NCI-H2171 (cell line): ENCODE measurements at regions not wholly inside any gene's neighbourhood (a gene's known extent, or its start where the extent isn't known, plus 50 kb on each side); places are given as distances from the start of the nearest gene placed in this dataset.

Experiments
- DNase-seq: peaks from one replicate; lab custom pipeline; 2025; lab: John Stamatoyannopoulos, UW

DNA sequence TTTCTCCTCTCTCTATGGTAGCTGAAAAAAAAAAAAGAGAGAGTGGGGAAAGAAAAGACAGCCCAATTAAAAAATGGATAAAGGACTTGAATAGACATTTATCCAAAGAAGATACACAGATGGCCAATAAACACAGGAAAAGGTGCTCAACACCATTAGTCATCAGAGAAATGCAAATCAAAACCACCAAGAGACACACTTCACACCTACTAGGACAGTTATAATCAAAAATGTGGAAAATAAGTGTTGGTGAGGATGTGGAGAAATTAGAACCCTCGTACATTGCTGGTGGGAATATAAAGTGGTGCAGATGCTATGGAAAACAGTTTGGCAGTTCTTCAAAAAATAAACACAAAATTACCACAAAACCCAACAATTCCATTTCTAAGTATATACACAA lies 172.4 kb upstream of the GRIN2B start:
- DNase-seq, result no peak

DNA sequence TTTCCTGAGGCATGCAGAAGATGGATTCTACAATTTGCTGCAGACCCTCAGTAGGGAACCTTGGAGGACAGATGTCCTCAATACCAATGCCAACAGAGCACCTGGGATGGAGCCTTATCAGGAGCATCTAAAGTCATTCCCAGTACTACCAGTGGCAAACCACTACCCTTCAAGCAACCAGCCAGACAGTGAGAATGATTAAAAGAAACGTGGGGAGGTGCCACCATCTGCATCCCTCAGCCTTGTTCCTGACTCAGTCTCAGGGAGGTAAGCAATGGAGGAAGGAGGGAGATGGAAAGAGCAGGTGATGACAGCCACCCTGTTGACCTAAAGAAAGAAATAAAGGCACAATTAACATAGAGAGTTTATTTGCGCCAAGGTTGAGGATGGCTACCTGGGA lies 175.2 kb upstream of the GRIN2B start:
- DNase-seq, result no peak

DNA sequence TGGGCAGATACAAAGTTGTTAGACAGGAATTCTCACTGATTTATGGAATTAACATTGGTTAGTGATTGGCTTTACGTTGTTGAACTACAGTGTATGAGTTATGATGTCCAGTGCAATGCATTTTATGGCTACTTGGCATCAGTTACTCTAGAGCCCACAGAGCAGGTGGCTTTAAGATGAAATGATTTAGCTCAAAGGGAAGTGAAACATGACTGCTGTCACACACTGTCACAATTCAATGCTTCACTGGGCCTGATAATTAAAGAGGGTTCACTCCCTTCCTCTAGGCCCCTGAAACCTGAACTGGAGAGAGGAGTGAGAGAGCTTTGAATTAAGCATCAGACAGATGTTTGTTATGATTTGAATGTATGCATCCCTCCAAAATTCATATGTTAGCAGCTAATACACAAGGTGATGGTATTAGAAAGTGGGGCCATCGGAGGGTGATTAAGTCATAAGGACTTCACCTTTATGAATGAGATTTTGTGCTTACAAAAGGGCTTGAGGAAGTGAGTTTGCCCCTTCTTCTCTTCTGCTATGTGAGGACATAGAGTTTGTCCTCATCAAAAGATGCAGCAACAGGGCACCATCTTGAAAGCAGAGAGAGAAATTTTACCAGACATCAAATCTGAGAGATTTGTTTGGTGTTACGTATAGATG lies 175.8 kb upstream of the GRIN2B start:
- no peak for DNase-seq

DNA sequence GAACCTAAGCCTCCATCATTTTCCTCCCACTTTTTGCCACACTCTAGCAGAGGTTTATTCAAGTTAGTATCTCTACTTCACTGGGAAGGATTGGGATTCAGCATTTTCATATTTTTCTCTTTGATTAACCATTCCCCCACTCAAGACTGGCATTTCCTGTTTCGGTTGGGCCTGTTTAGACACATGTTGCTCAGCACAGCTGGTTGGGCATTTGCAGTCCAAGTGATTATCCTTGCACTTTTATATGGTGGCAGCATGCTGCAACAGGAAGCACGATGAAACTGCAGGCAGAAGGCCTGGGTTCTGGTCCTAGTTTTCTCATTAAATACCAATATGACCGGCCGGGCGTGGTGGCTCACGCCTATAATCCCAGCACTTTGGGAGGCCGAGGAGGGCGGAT lies 182.9 kb upstream of the GRIN2B start:
- no peak for DNase-seq

DNA sequence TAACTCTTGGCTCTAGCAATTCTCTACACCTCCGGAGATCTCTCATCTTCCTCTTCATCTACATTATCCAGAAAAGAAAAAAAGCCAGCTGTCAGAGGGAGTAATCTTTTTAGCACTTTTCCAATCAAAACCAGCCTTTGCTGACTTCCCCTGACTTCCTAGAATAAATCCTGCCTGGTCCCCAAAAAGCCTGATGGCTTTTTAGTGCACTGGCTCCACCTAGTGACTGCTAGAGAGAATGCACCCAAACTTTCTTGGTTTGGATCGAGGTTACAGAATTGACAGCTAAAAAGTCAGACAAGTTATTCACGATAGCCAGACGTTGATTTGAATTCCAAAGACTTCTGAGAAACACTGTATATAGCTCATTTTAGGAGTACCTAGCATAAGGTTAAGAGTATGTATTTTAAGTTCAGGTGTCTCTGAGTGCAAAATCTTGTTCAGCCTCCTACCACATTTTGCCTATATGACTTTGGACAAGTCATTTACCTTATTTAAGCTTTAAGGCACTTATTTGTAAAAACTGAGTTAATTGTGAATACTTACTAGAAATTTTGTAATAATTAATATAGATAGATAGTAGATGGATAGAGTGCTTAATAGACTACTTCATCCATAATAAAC lies 185.7 kb upstream of the GRIN2B start:
- DNase-seq, result no peak

DNA sequence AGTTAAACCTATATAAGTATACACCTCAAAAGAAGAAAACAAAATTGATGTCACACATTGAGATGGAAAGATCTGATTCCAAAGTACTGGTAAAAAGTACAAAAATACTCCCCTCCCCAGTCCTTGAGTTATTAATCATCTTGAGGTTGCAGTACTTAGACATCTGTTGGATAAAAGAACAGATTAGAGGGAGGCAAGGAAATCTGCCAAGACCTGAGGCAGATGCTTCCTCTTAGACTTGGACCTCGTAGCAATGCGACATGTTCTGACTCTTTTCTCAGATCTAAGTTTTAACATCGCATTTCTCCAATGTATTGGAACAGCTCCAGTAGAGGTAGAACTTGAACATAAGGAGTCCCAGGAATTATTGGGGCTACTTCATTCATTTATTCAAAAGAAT lies 187.9 kb upstream of the GRIN2B start:
- DNase-seq, result no peak

DNA sequence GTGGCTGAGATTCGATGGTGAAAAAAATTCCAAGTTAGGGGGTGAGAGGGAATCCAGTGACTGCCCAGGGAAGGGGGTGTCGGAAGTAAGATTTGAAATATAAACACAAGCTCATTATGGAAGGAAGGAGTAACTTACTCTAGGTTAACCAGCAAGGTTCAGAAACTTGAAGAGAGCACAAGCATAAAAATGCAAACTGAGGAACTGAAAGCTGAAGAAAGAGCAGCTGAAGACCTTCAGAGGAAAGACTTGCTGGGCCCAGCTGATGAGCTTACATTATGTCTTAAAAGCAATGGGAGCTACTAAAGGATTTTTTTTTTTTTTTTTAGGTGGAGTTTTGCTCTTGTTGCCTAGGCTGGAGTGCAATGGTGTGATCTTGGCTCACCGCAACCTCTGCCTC lies 189.7 kb upstream of the GRIN2B start:
- DNase-seq, result no peak

DNA sequence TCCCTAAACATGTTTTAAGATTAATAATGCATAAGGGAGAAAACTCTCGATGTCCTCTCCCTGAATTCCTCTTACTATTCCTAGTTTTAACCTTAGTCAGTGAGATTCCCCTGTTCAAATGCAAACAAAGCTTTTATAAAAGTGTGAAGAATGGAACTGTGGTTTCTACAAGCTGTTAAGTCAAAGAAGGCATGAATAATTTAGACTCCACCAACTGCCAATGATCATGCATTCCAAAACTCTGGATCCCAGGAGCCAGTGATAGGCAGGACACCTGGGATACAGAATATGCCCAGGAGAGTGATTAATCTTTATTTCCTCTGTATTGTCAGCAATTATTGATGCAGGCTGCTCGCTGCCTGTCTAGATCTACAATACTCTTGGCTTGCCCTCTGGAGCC lies 190.3 kb upstream of the ATF7IP start:
- no peak for DNase-seq

DNA sequence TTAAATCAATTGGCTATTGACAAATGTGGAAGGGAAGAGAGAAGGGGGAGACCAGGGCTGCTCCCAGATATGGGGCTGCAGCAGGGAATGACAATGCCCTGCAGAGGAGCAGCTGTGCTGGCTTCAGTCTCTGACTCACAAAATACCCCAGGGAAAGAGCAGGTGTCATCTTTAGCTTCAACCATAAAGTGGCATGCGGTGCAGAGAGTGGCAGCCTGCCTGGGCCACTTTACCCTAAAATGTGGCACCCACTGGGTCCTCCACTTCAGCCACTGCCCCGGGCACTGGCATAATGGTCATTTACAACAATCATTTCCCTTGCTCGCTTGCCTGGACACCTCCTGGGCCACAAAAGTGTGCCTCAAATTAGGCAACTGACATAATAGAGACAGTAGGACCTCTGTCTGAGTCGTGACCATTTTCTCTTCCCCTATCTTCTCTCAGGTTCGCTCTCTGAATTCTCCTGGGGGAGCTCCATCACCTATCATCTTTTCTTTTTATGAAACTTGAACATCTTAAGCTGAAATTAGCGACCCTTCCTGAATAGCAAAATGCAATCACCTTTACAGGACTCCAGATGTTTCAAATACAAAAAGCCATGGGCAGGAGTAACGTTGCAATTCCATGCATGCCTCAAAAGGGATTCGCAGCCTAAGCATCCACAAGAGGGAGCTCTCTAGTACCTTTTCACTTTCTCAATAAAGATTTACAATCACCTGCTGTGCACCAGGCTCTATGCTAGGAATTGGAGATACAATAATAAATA lies 179.9 kb upstream of the ATF7IP start:
- peak; percentile 26 for DNase-seq

DNA sequence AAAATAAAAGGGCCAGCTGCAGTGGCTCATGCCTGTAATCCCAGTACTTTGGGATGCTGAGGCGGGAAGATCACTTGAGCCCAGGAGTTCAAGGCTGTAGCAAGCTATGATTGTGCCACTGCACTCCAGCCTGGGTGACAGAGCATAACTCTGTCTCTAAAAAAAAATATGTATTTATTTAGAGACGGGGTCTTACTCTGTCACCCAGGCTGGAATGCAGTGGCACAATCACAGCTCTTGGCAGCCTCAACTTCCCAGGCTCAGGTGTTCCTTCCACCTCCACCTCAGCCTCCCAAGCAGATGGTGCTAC lies 179.3 kb upstream of the ATF7IP start:
- DNase-seq, result no peak

DNA sequence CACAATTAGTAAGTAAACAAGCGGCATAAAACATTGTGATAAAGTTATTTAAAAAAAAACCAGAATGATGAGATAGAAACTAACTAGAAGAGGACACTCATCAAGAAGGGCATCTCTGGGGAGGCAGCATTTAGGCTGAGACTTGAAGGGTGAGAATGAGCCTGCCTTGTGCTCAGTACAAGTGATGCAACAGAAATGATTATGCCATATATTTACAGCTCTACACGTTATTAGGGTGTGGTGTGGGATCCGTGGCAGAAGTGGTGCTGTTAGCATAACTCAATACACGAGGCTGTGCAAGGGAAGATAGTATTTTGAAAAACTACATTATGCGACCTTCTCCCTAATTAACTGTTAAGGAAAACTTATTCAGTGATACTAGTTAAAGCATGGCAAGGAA lies 178.5 kb upstream of the ATF7IP start:
- no peak for DNase-seq

DNA sequence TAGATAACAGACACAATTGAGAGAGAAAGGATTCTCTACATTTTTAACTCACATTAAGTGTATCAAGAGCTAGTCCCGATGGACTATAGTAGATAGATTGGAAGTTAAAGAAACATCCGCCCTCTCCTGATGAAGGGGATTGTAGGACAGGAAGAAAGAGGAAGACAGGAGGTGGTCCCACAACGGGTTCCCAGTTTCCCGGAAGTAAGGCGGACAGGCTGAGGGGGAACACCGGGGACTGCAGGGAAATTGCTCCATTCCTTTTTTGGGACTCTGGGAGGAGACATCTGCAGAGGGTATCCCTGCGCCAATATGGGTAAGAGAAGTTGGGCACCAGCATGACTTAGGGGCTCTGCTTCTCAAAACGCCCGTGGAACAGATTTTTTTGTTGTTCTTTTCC lies 177.5 kb upstream of the ATF7IP start:
- DNase-seq, result no peak

DNA sequence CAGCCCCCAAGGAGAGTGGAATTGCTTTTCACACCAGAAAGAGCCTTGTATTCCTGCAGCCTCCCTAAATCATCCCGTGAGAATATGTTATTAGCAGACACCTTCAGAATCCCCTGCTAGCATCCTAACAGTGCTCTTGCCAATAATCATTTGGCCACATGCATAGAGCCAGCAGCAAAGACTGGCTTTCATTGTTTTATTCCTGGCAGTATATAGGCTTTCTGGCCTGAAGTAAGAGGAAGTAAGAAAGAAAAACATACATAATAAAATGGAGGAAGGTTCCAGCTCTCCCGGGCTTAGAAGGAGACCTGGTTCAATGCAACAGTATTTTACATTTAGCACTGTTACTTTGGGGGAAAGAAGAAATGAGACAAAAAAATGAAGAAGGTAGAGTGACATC lies 176.7 kb upstream of the ATF7IP start:
- DNase-seq, result no peak

DNA sequence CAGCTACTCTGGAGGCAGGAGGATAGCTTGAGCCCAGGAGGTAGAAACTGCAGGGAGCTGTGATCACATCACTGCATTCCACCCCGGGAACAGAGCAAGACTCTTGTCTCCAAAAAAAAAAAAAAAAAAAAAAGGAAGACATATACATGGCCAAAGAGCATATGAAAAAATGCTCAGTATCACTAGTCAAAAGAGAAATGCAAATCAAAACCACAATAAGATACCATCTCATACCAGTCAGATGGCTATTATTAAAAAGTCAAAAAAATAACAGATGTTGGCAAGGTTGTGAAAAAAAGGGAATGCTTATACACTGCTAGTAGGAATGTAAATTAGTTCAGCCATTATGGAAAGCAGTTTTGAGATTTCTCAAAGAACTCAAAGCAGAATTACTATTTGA lies 174.8 kb upstream of the ATF7IP start:
- DNase-seq, result no peak

DNA sequence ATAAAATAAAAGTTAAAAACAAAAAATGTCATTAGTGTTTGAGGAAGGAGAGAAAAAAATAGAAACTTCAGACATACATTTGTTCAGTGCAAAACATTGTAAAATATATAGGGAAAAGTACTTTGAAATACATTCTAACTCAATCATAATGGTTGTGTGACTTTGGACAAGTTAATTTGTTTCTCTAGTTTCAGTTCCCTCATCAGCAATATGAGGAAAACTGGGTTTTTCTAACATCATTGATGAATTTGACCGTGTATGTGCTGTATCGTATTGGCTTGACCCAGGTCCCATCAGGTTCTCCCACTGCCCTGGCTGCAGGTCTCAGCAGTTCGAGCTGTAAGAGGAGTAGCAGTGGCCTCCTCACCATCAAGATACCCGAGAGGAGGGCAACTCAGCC lies 173.9 kb upstream of the ATF7IP start:
- no peak for DNase-seq

DNA sequence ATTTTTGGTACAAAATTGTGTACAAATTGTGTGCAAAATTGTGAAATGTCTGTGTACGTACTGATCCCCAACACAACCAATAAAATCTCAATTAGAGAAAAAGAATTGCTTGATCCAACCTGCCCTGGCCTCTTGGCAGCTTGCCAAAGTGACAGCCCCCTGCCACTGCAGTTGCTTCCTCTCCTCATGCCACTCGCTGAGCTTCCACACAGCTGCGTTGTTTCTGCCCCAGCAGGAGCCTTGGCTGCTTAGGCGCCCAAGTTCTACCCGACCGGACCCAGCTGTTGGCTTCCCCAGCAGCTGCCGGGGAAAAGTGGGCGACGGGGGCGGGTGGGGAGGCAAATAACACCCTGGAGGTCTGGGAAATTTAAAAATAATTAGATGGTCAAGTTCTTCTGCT lies 171.8 kb upstream of the ATF7IP start:
- DNase-seq, result no peak

DNA sequence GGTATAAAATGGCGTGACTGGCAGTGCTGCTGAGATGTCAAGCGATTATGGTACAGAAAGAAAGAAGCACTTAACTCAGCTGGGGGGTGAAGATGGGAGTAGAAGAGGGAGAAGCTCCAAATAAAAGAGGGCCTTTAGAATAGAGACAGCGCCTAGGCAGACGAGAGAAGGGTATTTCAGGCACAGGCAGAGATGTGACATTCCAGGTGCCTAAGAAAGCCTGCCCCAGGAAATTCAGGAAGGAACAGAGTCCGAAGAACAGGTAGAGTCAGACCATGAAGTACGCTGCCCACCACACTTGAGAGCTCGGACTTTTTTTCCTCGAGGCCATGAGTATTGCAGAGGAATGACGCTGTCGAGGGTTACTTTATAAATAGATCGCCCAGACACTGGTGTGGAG lies 170.9 kb upstream of the ATF7IP start:
- DNase-seq, result no peak

DNA sequence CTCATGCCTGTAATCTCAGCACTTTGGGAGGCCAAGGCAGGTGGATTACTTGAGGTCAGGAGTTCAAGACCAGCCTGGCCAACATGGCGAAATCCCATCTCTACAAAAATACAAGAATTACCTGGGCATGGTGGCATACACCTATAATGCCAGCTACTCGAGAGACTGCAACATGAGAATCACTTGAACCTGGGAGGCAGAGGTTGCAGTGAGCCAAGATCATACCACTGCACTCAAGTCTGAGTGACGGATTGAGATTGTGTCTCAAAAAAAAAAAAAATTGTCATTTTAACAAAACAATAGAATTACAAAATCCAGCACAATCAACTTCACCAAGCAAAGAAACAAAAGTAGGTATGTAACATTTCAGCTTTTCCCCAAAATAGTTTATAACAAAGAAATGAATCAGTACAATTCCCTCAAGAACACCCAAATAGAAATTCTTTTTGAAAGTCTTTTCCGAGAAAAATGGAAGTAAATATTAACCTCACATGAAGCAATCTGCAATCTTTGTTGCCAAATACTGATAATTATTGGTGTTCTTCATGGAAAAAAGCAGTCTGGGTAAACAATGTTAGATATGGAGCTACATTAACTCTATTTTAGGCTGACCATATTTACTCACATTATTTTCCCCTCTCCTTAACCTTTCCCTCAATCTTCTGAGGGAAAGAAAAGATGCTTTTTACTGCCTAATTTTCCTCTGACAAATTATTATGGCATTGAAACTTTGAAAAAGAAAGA lies 165.9 kb upstream of the ATF7IP start:
- DNase-seq, result no peak

DNA sequence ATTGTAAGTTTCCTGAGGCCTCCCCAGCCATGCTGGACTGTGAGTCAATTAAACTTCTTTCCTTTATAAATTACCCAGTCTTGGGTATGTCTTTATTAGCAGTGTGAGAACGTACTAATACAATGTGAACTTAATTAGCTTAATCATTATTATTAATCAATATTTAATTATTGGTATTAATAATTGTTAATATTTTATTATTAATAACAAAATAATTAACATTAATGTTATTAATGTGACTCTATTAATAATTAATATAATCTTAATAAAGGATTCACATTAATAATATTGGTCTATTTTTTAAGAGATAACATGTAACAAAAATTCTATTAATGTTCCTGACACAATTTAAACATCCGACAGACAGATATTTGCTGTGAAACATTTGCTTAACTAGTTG lies 164.9 kb upstream of the ATF7IP start:
- DNase-seq, result no peak

DNA sequence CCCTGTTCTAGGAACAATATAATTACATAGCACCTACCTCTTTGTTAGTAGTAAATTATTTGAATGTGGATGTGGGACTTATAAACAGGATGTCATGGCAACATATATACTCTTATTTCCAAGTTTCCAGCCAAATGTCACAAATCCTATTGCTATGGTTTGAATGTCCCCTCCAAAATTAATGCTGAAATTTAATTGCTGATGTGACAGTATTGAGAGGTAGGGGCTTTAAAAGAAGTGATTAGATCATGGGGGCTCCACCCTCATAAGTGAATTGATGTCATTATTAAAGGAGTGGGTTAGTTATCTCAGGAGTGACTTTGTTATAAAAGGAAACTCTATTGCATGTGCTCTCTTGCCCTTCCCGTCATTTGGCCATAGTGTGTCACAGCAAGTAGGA lies 164.2 kb upstream of the ATF7IP start:
- no peak for DNase-seq

DNA sequence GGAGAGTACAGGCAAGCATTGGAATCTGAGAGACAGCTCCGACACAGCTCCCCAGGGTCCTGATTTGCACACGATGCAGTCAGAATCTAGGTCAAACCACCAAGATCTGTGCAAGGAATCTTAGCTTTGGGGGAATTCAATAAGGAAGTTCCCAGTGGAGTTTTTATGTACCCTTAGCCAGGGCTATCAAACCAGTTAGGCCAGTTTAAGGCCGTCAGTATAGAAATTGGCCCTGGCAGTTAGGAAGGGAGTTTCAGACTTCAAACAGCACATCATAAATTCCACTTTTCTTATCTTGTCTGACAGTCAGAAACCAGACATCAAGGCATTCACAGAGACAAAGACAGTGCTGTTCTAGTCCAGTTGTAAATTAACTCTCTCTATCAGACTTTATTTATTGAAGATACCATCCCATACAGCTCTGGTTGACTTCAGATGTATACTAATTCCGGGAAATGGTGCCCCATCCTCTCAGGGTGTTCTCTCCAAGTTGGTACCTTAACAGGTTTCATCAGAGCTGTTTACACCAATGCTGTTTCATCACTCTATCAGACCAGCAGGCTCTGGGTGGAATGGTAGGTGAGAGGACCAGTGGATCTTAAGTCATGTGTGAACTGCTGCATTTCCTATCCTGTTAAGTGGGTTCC lies 157.5 kb upstream of the ATF7IP start:
- DNase-seq, result no peak

DNA sequence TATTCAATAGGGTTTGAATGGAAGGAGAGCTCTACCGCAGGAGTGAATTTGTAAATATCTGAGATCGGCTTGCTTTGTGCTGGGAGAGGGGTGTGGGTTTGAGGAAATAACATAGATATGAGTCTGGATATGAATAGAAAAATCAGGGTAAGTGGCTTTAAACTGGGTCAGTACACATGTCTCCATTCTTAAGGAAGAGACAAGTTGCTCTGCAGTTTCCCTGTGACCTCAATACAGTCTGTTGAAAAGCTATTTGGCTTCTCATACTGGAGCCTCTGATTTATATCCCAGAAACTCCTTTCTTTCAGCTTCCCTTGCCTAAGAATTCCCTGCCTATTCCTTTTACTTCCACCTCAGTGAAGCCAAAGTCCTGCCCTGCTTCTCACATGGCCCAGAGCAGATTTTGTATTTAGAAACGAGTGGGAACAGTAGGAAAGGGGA lies 153.5 kb upstream of the ATF7IP start:
- DNase-seq, result no peak

DNA sequence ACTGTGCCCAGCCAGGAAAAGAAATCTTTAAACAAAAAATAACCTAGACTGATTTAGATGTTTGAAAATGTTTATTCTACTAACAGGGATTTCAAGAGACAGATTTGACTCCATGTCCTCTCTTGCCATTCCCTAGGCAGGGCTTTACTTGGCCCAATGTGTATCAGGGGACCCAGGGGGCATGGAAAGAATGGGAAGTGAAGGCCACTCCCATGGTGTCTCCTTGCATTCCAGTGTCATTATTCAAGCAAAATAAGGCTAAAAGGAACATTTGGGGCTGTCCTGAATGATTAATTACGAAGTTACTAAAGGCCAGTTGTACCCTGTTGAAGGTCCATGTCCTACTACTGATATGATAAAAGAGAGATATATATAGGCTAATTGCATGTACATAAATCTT lies 151.9 kb upstream of the ATF7IP start:
- no peak for DNase-seq
